Body of pancreas (tissue), 4 donors: ENCODE measurements at regions not wholly inside any gene's neighbourhood (a gene's known extent, or its start where the extent isn't known, plus 50 kb on each side); places are given as distances from the start of the nearest gene placed in this dataset.
"Not testable (repeated sequence)": the region's sequence is repeated elsewhere in the genome, so short reads cannot be mapped to it uniquely, and the experiment has no call there.

Source experiments
- ATAC-seq: fragments of 150-250 bp; one replicate; pipeline ENCODE4 v1.9.1; 2016
- DNase-seq, 4 donors: peaks; one replicate each; pipeline ENCODE4 v3.0.0-alpha.2; 2019
- H3K27ac ChIP-seq, 4 donors: fragments of 200-600 bp; sonication (generic); 1 replicate in 3 of 4; 2 replicates in 1 of 4; pipeline versions ENCODE4 v1.5.1 to v1.6.1; 2016 to 2019; ENCODE audit warnings: mild to moderate bottlenecking in 1 of 4, mixed read lengths in 1 of 4, moderate library complexity in 1 of 4
- H3K27me3 ChIP-seq, 2 donors: fragments of 200-600 bp; sonication (generic); one replicate each; pipeline ENCODE4 v1.6.0; 2016; ENCODE audit warnings: mild to moderate bottlenecking in 1 of 2
- H3K36me3 ChIP-seq, 2 donors: fragments of 200-600 bp; sonication (generic); replicated peaks in 1 of 2; 2 replicates each; pipeline ENCODE4 v1.5.1; 2016; ENCODE audit warnings: low read depth in 2 of 2; ENCODE audit not compliant: insufficient read depth in 1 of 2
- H3K4me1 ChIP-seq: fragments of 200-600 bp; sonication (generic); one replicate; pipeline ENCODE4 v1.6.0; 2016
- H3K4me3 ChIP-seq, 2 donors: fragments of 200-600 bp; sonication (generic); 1 replicate in 1 of 2; 2 replicates in 1 of 2; pipeline ENCODE4 v1.5.1; 2016 to 2019
- H3K9me3 ChIP-seq, 3 donors: fragments of 200-600 bp; sonication (generic); 1 replicate in 2 of 3; 2 replicates in 1 of 3; pipeline ENCODE4 v1.5.1; 2016
- CTCF ChIP-seq, 7 experiments: fragments of 450-650 bp in 4 of 7; fragments of 200-600 bp in 3 of 7; sonication (generic) in 3 of 7; IDR thresholded peaks; one replicate each; pipeline ENCODE4 v1.5.1; 2016 to 2019; ENCODE audit warnings: antibody characterized with exemption in 7 of 7
- WGBS, 2 donors: methylation state at CpG; one replicate each; pipeline ENCODE4 v1.1.5; 2017; 5-methylcytosine and 5-hydroxymethylcytosine counted together
- intact Hi-C: fragments of 100-400 bp; cut with DNase I; formaldehyde crosslinking; loops from one replicate; pipeline ENCODE4 v1.15.1; 2023

- H3K9me3 ChIP-seq, H3K36me3 ChIP-seq, DNase-seq, H3K4me1 ChIP-seq, intact Hi-C loops, H3K4me3 ChIP-seq, H3K27ac ChIP-seq, H3K27me3 ChIP-seq, ATAC-seq: not testable (repeated sequence)
- WGBS, 2 donors, result 73 to 96% methylated on average over 4 to 9 of the region's 10 CpGs
These were observed 118.1 kb upstream of the PLGLB2 start for GRCh38 chr2:87629491-87630458.

GRCh38 chr2:87630892-87631291 lies 117.0 kb upstream of the PLGLB2 start:
- H3K4me3 ChIP-seq, H3K27ac ChIP-seq, H3K4me1 ChIP-seq, DNase-seq, H3K9me3 ChIP-seq, H3K36me3 ChIP-seq, H3K27me3 ChIP-seq, intact Hi-C loops, ATAC-seq: not testable (repeated sequence)
- WGBS, 2 donors, result no CpG with 5 or more reads among the region's 5 CpGs

- H3K4me3 ChIP-seq, H3K27me3 ChIP-seq, H3K27ac ChIP-seq, H3K36me3 ChIP-seq, ATAC-seq, H3K4me1 ChIP-seq, intact Hi-C loops, H3K9me3 ChIP-seq, DNase-seq: not testable (repeated sequence)
- WGBS, 2 donors, result 43 to 67% methylated on average over 1 of the region's 3 CpGs
These were observed 116.5 kb upstream of the PLGLB2 start for GRCh38 chr2:87631402-87631801.

GRCh38 chr2:87633287-87633963 lies 114.5 kb upstream of the PLGLB2 start:
- intact Hi-C loops, H3K27ac ChIP-seq, H3K4me1 ChIP-seq, DNase-seq, H3K36me3 ChIP-seq, H3K4me3 ChIP-seq, H3K27me3 ChIP-seq, ATAC-seq, H3K9me3 ChIP-seq: not testable (repeated sequence)
- WGBS, 2 donors, result 69 to 75% methylated on average over 2 of the region's 3 CpGs

- H3K36me3 ChIP-seq, ATAC-seq, H3K4me1 ChIP-seq, H3K27ac ChIP-seq, intact Hi-C loops, H3K4me3 ChIP-seq, H3K27me3 ChIP-seq, H3K9me3 ChIP-seq, DNase-seq: not testable (repeated sequence)
- WGBS, 2 donors, result 78 to 90% methylated on average over 4 to 5 of the region's 7 CpGs
These were observed 113.8 kb upstream of the PLGLB2 start for GRCh38 chr2:87634106-87634505.

GRCh38 chr2:87634971-87635650 lies 112.8 kb upstream of the PLGLB2 start:
- ATAC-seq, result peak; percentile 69
- intact Hi-C loops, H3K4me3 ChIP-seq, H3K4me1 ChIP-seq, H3K36me3 ChIP-seq, H3K9me3 ChIP-seq, H3K27me3 ChIP-seq, DNase-seq: not testable (repeated sequence)
- 71 to 83% methylated on average over 6 to 7 of the region's 10 CpGs for WGBS, 2 donors
- peak overlapping the region in 1 of 4 donors; percentile 24 for H3K27ac ChIP-seq

- not testable (repeated sequence) for H3K27ac ChIP-seq
- 75 to 93% methylated on average over 2 to 3 of the region's 7 CpGs for WGBS, 2 donors
These were observed 111.6 kb upstream of the PLGLB2 start for GRCh38 chr2:87636246-87636645.

GRCh38 chr2:87636735-87637134 lies 111.2 kb upstream of the PLGLB2 start:
- WGBS, 2 donors, result 66 to 75% methylated on average over 2 to 5 of the region's 6 CpGs
- H3K27ac ChIP-seq, H3K36me3 ChIP-seq, H3K27me3 ChIP-seq, H3K9me3 ChIP-seq, H3K4me3 ChIP-seq, intact Hi-C loops, ATAC-seq, H3K4me1 ChIP-seq: not testable (repeated sequence)
- peak in 1 of 7 experiments; percentile 5 for TF ChIP-seq CTCF (IDR thresholded peaks at IDR 0.05)
- DNase-seq, result peak in 2 of 4 donors; percentile 6 to 39

More at GRCh38 chr2:87636246-87636645, 111.6 kb upstream of the PLGLB2 start:
- DNase-seq, intact Hi-C loops, H3K4me1 ChIP-seq, H3K9me3 ChIP-seq, H3K4me3 ChIP-seq, ATAC-seq, H3K36me3 ChIP-seq, H3K27me3 ChIP-seq: not testable (repeated sequence)

- H3K36me3 ChIP-seq, H3K9me3 ChIP-seq, ATAC-seq, H3K27me3 ChIP-seq, H3K4me3 ChIP-seq, H3K27ac ChIP-seq, intact Hi-C loops, H3K4me1 ChIP-seq: not testable (repeated sequence)
- WGBS, 2 donors, result 53 to 70% methylated on average over 3 to 6 of the region's 15 CpGs
- peak in 2 of 4 donors; percentile 16 to 17 for DNase-seq
These were observed 110.5 kb upstream of the PLGLB2 start for GRCh38 chr2:87637249-87637990.
